H9 (cell line): ENCODE measurements at regions not wholly inside any gene's neighbourhood (a gene's known extent, or its start where the extent isn't known, plus 50 kb on each side); places are given as distances from the start of the nearest gene placed in this dataset.

Experiments
- DNase-seq: peaks from one replicate; pipeline ENCODE4 v3.0.0-alpha.2; 2017
- H2AFZ ChIP-seq: one replicate; pipeline ENCODE4 v1.6.1; 2013; ENCODE audit warnings: mild to moderate bottlenecking, low read length, control low read depth, moderate library complexity
- H2AK5ac ChIP-seq: 2 replicates; pipeline ENCODE4 v1.6.1; 2013; ENCODE audit warnings: low read length, control low read depth, mixed read lengths; ENCODE audit not compliant: insufficient read length
- H2BK120ac ChIP-seq: one replicate; pipeline ENCODE4 v1.6.1; 2013; ENCODE audit warnings: low read depth, mild to moderate bottlenecking, low read length, control low read depth, inconsistent platforms; ENCODE audit not compliant: poor library complexity, severe bottlenecking
- H2BK12ac ChIP-seq: 2 replicates; pipeline ENCODE4 v1.6.1; 2013; ENCODE audit warnings: low read length, control low read depth, mixed read lengths, low read depth; ENCODE audit not compliant: insufficient read length
- H2BK15ac ChIP-seq: 2 replicates; pipeline ENCODE4 v1.6.1; 2013; ENCODE audit warnings: low read depth, low read length, control low read depth
- H2BK20ac ChIP-seq: one replicate; pipeline ENCODE4 v1.6.1; 2013; ENCODE audit warnings: low read depth, mild to moderate bottlenecking, low read length, control low read depth, inconsistent platforms; ENCODE audit not compliant: poor library complexity, severe bottlenecking
- H2BK5ac ChIP-seq: 2 replicates; pipeline ENCODE4 v1.6.1; 2013; ENCODE audit warnings: low read length, control low read depth, mixed read lengths; ENCODE audit not compliant: insufficient read length
- H3K14ac ChIP-seq: 2 replicates; pipeline ENCODE4 v1.6.1; 2013; ENCODE audit warnings: low read length, control low read depth; ENCODE audit not compliant: insufficient read depth
- H3K18ac ChIP-seq: 2 replicates; pipeline ENCODE4 v1.6.1; 2013; ENCODE audit warnings: low read depth, mild to moderate bottlenecking, mixed read lengths, low read length, control low read depth; ENCODE audit not compliant: insufficient read length
- H3K23ac ChIP-seq: 2 replicates; pipeline ENCODE4 v1.6.1; 2013; ENCODE audit warnings: low read length, control low read depth, mixed read lengths, low read depth; ENCODE audit not compliant: insufficient read length
- H3K23me2 ChIP-seq: 2 replicates; pipeline ENCODE4 v1.6.1; 2013; ENCODE audit warnings: low read depth, mild to moderate bottlenecking, mixed read lengths, low read length, control low read depth; ENCODE audit not compliant: insufficient read length, poor library complexity, severe bottlenecking
- H3K27ac ChIP-seq: 2 replicates; pipeline ENCODE4 v1.5.1; 2013; ENCODE audit warnings: low read length, control low read depth, mixed read lengths, low read depth; ENCODE audit not compliant: insufficient read length
- H3K27me3 ChIP-seq: 2 replicates; pipeline ENCODE4 v1.6.1; 2013; ENCODE audit warnings: low read length, control low read depth, inconsistent platforms; ENCODE audit not compliant: insufficient read depth
- H3K4ac ChIP-seq: 2 replicates; pipeline ENCODE4 v1.6.1; 2013; ENCODE audit warnings: low read depth, mild to moderate bottlenecking, control low read depth, inconsistent platforms, low read length, moderate library complexity
- H3K4me1 ChIP-seq: 2 replicates; pipeline ENCODE4 v1.6.1; 2013; ENCODE audit warnings: low read length, control low read depth, inconsistent platforms; ENCODE audit not compliant: insufficient read depth
- H3K4me2 ChIP-seq: 2 replicates; pipeline ENCODE4 v1.6.1; 2013; ENCODE audit warnings: low read length, control low read depth, mixed read lengths; ENCODE audit not compliant: insufficient read length, insufficient read depth
- H3K56ac ChIP-seq: 2 replicates; pipeline ENCODE4 v1.6.1; 2013; ENCODE audit warnings: low read depth, mild to moderate bottlenecking, mixed read lengths, low read length, control low read depth; ENCODE audit not compliant: insufficient read length
- H3K79me1 ChIP-seq: 2 replicates; pipeline ENCODE4 v1.6.1; 2013; ENCODE audit warnings: low read depth, mild to moderate bottlenecking, moderate library complexity, low read length, control low read depth, inconsistent platforms; ENCODE audit not compliant: insufficient read depth, poor library complexity, severe bottlenecking
- H3K79me2 ChIP-seq: 2 replicates; pipeline ENCODE4 v1.6.1; 2013; ENCODE audit warnings: low read length, control low read depth, inconsistent platforms; ENCODE audit not compliant: insufficient read depth
- H3K9ac ChIP-seq: 2 replicates; pipeline ENCODE4 v1.6.1; 2013; ENCODE audit warnings: low read length, control low read depth, mixed read lengths; ENCODE audit not compliant: insufficient read length; ENCODE audit errors: extremely low read depth
- H3K9me3 ChIP-seq: one replicate; pipeline ENCODE4 v1.6.1; 2013; ENCODE audit warnings: low read depth, low read length, inconsistent platforms; ENCODE audit not compliant: control insufficient read depth
- H3T11ph ChIP-seq: one replicate; pipeline ENCODE4 v1.6.1; 2013; ENCODE audit warnings: mild to moderate bottlenecking, low read length, control low read depth, inconsistent platforms
- H4K20me1 ChIP-seq: one replicate; pipeline ENCODE4 v1.6.1; 2013; ENCODE audit not compliant: control insufficient read depth, insufficient read length, insufficient read depth
- H4K5ac ChIP-seq: 2 replicates; pipeline ENCODE4 v1.6.1; 2013; ENCODE audit warnings: low read depth, mild to moderate bottlenecking, mixed read lengths, low read length, control low read depth; ENCODE audit not compliant: insufficient read length
- H4K8ac ChIP-seq: replicated peaks from 2 replicates; pipeline ENCODE4 v1.6.1; 2013; ENCODE audit warnings: low read length, control low read depth, mixed read lengths, low read depth; ENCODE audit not compliant: insufficient read length
- H4K91ac ChIP-seq: 2 replicates; pipeline ENCODE4 v1.6.1; 2013; ENCODE audit warnings: low read depth, mild to moderate bottlenecking, moderate library complexity, mixed read lengths, low read length, control low read depth; ENCODE audit not compliant: insufficient read length
- H3K27ac Mint-ChIP-seq, 3 experiments: 2 replicates in 2 of 3; 3 replicates in 1 of 3; pipeline ENCODE4 v1.8.0; 2020 to 2021; ENCODE audit warnings: mixed read lengths in 3 of 3, mild to moderate bottlenecking in 1 of 3, moderate library complexity in 1 of 3
- H3K27me3 Mint-ChIP-seq: 2 replicates; pipeline ENCODE4 v1.8.0; 2021; ENCODE audit warnings: low read depth, mild to moderate bottlenecking, moderate library complexity, mixed read lengths
- H3K36me3 Mint-ChIP-seq, 3 experiments: 2 replicates in 2 of 3; 3 replicates in 1 of 3; pipeline ENCODE4 v1.8.0; 2020 to 2021; ENCODE audit warnings: low read depth in 3 of 3, mixed read lengths in 3 of 3; ENCODE audit not compliant: insufficient read depth in 1 of 3
- H3K4me1 Mint-ChIP-seq, 2 experiments: 2 replicates each; pipeline ENCODE4 v1.8.0; 2020; ENCODE audit warnings: mixed read lengths in 2 of 2
- H3K4me3 Mint-ChIP-seq, 2 experiments: 2 replicates in 1 of 2; 3 replicates in 1 of 2; pipeline ENCODE4 v1.8.0; 2020 to 2021; ENCODE audit warnings: mild to moderate bottlenecking in 2 of 2, mixed read lengths in 2 of 2, moderate library complexity in 1 of 2
- H3K9me3 Mint-ChIP-seq, 2 experiments: 2 replicates in 1 of 2; 3 replicates in 1 of 2; pipeline ENCODE4 v1.8.0; 2020; ENCODE audit warnings: mild to moderate bottlenecking in 2 of 2, mixed read lengths in 2 of 2, moderate library complexity in 1 of 2
- CTCF ChIP-seq: fragments of 200-600 bp; sonication (generic); conservative IDR thresholded peaks from 3 replicates; pipeline ENCODE4 v1.8.0; 2021; ENCODE audit warnings: antibody characterized with exemption, mild to moderate bottlenecking
- WGBS: extraction: QIAGEN DNeasy Blood & Tissue Kit; methylation state at CpG from one replicate; pipeline ENCODE4 v1.1.7; 2013; ENCODE audit warnings: missing lambda C conversion rate, low lambda C conversion rate, mixed read lengths; ENCODE audit not compliant: insufficient read length; ENCODE audit errors: extremely low coverage; 5-methylcytosine and 5-hydroxymethylcytosine counted together

GRCh38 chr3:26452363-26452762 lies 170.2 kb upstream of the LRRC3B start:
- H3K79me1 ChIP-seq = no peaks in the 10 kb centered on the region
- Mint-ChIP-seq H3K4me1 (peaks cover 3% of the 10 kb centered on the region in 2 experiments; a peak in 2 of 4 replicates), H3K9me3 (no peaks in the 10 kb centered on the region), H3K4me3 (no peak overlapping the region), H3K36me3 (no peaks in the 10 kb centered on the region), H3K27ac (no peak overlapping the region), H3K27me3 (no peaks in the 10 kb centered on the region)
- no peaks in the 10 kb centered on the region for H4K20me1 ChIP-seq
- no peaks in the 10 kb centered on the region for H3K23me2 ChIP-seq
- no peaks in the 10 kb centered on the region for H3K79me2 ChIP-seq
- no peak overlapping the region for H2BK15ac ChIP-seq
- TF ChIP-seq CTCF = no peak
- H2BK5ac ChIP-seq = no peak overlapping the region
- no CpG with 5 or more reads among the region's 2 CpGs for WGBS
- no peak overlapping the region for H3K4ac ChIP-seq
- H3K9me3 ChIP-seq = no peaks in the 10 kb centered on the region
- no peaks in the 10 kb centered on the region for H3K4me1 ChIP-seq
- H4K91ac ChIP-seq = no peak overlapping the region
- no peak for DNase-seq
- no peaks in the 10 kb centered on the region for H3K27me3 ChIP-seq
- no peak overlapping the region for H2BK20ac ChIP-seq
- no peak overlapping the region for H3K14ac ChIP-seq
- H3K9ac ChIP-seq = no peak overlapping the region
- no peak overlapping the region for H2BK12ac ChIP-seq
- no peak overlapping the region for H3K18ac ChIP-seq
- H3K56ac ChIP-seq = no peak overlapping the region
- no peak overlapping the region for H3K4me2 ChIP-seq
- H3T11ph ChIP-seq = no peak overlapping the region
- H4K5ac ChIP-seq = no peak overlapping the region
- no peak overlapping the region for H2BK120ac ChIP-seq
- H4K8ac ChIP-seq = no peak overlapping the region
- no peak overlapping the region for H2AK5ac ChIP-seq
- H3K23ac ChIP-seq = no peak overlapping the region
- H3K27ac ChIP-seq = no peak overlapping the region
- no peak overlapping the region for H2AFZ ChIP-seq
